DND-41 (cell line): ENCODE measurements at regions not wholly inside any gene's neighbourhood (a gene's known extent, or its start where the extent isn't known, plus 50 kb on each side); places are given as distances from the start of the nearest gene placed in this dataset.

Source experiments
- ATAC-seq: fragments of 200-7000 bp; cut with Tn5 transposase; 3 replicates; pipeline ENCODE4 v1.9.1; 2021; ENCODE audit warnings: low read depth; ENCODE audit not compliant: insufficient read depth
- DNase-seq: peaks from one replicate; pipeline ENCODE4 v3.0.0-alpha.2; 2020
- H2AFZ ChIP-seq: 2 replicates; pipeline ENCODE4 v1.6.0; 2012; ENCODE audit warnings: low read depth, low read length
- H3K27ac ChIP-seq: 2 replicates; pipeline ENCODE4 v1.5.1; 2012; ENCODE audit warnings: low read length, inconsistent platforms
- H3K27me3 ChIP-seq: fragments of 200-600 bp; sonication (generic); 2 replicates; pipeline ENCODE4 v1.6.0; 2012; ENCODE audit warnings: low read length, mild to moderate bottlenecking, inconsistent platforms; ENCODE audit not compliant: insufficient read depth, poor library complexity
- H3K36me3 ChIP-seq: 2 replicates; pipeline ENCODE4 v1.5.1; 2012; ENCODE audit warnings: low read length, inconsistent platforms; ENCODE audit not compliant: insufficient read depth
- H3K4me1 ChIP-seq: 2 replicates; pipeline ENCODE4 v1.5.1; 2012; ENCODE audit warnings: mild to moderate bottlenecking, low read length; ENCODE audit not compliant: insufficient read depth
- H3K4me2 ChIP-seq: 2 replicates; pipeline ENCODE4 v1.6.0; 2012; ENCODE audit warnings: mild to moderate bottlenecking, moderate library complexity, low read length, inconsistent platforms; ENCODE audit not compliant: insufficient read depth
- H3K4me3 ChIP-seq, 2 experiments: fragments of 200-600 bp in 1 of 2; shearing (Covaris generic) in 1 of 2; 2 replicates each; pipeline ENCODE4 v1.5.1; 2012 to 2016; ENCODE audit warnings: inconsistent platforms in 2 of 2, low read length in 2 of 2, mild to moderate bottlenecking in 2 of 2, low read depth in 1 of 2, moderate library complexity in 1 of 2
- H3K79me2 ChIP-seq: 2 replicates; pipeline ENCODE4 v1.6.0; 2012; ENCODE audit warnings: low read length, inconsistent platforms; ENCODE audit not compliant: insufficient read depth
- H3K9ac ChIP-seq: 2 replicates; pipeline ENCODE4 v1.6.0; 2012; ENCODE audit warnings: low read depth, mild to moderate bottlenecking, inconsistent platforms, low read length, moderate library complexity
- H3K9me3 ChIP-seq: 2 replicates; pipeline ENCODE4 v1.5.1; 2012; ENCODE audit warnings: low read length, moderate library complexity, mild to moderate bottlenecking, inconsistent platforms; ENCODE audit not compliant: insufficient read depth, severe bottlenecking
- H4K20me1 ChIP-seq: 2 replicates; pipeline ENCODE4 v1.6.0; 2012; ENCODE audit warnings: low read length; ENCODE audit not compliant: insufficient read depth
- CTCF ChIP-seq: IDR thresholded peaks from 2 replicates; pipeline ENCODE4 v1.5.1; 2012; ENCODE audit warnings: borderline replicate concordance, low read length, moderate library complexity, mild to moderate bottlenecking; ENCODE audit not compliant: poor library complexity, severe bottlenecking; ENCODE audit errors: extremely low read depth
- EZH2 ChIP-seq: IDR thresholded peaks from 3 replicates; pipeline ENCODE4 v1.6.1; 2012; ENCODE audit warnings: borderline replicate concordance, low read depth, mild to moderate bottlenecking, moderate library complexity, low read length, inconsistent platforms; ENCODE audit not compliant: severe bottlenecking

- no peak overlapping the region for H2AFZ ChIP-seq
Measured at GRCh38 chr2:56476509-56477071, 292.8 kb downstream of the CCDC85A start.

GRCh38 chr2:56478027-56478426 lies 294.2 kb downstream of the CCDC85A start:
- Histone ChIP-seq H4K20me1 (no peaks in the 10 kb centered on the region), H3K4me2 (no peak overlapping the region), H3K4me3 (no peak overlapping the region), H3K27me3 (no peaks in the 10 kb centered on the region), H3K9ac (no peak overlapping the region), H3K27ac (no peak overlapping the region), H3K79me2 (no peaks in the 10 kb centered on the region), H2AFZ (no peak overlapping the region), H3K4me1 (no peaks in the 10 kb centered on the region), H3K36me3 (no peaks in the 10 kb centered on the region), H3K9me3 (no peaks in the 10 kb centered on the region)
- no peak for DNase-seq
- ATAC-seq = no peak
- TF ChIP-seq CTCF (no peak), EZH2 (no peak)

More at GRCh38 chr2:56476509-56477071, 292.8 kb downstream of the CCDC85A start:
- no peak for ATAC-seq
- Histone ChIP-seq H4K20me1 (no peaks in the 10 kb centered on the region), H3K9me3 (no peaks in the 10 kb centered on the region), H3K27me3 (no peaks in the 10 kb centered on the region), H3K4me3 (no peak overlapping the region), H3K4me2 (no peak overlapping the region), H3K36me3 (no peaks in the 10 kb centered on the region), H3K79me2 (no peaks in the 10 kb centered on the region), H3K4me1 (no peaks in the 10 kb centered on the region), H3K9ac (no peak overlapping the region), H3K27ac (no peak overlapping the region)
- no peak for DNase-seq
- TF ChIP-seq CTCF (no peak), EZH2 (no peak)

- Histone ChIP-seq H3K27ac (no peak overlapping the region), H2AFZ (no peak overlapping the region), H3K9me3 (no peaks in the 10 kb centered on the region), H3K27me3 (no peaks in the 10 kb centered on the region), H3K4me3 (no peak overlapping the region), H3K36me3 (no peaks in the 10 kb centered on the region), H4K20me1 (no peaks in the 10 kb centered on the region), H3K4me1 (no peaks in the 10 kb centered on the region), H3K79me2 (no peaks in the 10 kb centered on the region), H3K9ac (no peak overlapping the region), H3K4me2 (no peak overlapping the region)
- TF ChIP-seq EZH2 (no peak), CTCF (no peak)
- DNase-seq = no peak
- ATAC-seq = no peak
Measured at GRCh38 chr2:56483081-56483480, 299.3 kb downstream of the CCDC85A start.
